ENCODE measurements at regions not wholly inside any gene's neighbourhood (a gene's known extent, or its start where the extent isn't known, plus 50 kb on each side); places are given as distances from the start of the nearest gene placed in this dataset.

DNA sequence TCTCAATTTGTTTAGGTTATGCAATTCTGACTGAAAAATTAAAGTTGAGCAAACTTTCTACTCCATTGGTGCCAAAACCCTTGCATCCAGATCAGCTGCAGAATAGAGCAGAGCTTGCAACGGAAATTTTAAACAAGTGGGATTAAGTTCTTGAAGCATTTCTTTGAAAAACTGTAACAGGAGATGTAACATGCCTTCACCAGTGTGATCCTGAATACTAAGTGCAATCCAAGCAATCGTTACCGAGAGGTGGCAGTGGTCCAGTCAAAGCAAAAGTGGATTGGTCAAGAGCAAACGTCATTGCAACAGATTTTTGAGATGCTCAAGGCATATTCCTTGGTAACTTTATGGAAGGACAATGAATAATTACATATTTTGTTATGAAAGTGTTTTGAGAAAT lies 841.1 kb upstream of the SLITRK5 start:
- Mint-ChIP-seq H3K4me1 (no peaks in the 10 kb centered on the region), H3K27ac (no peak overlapping the region), H3K36me3 (ENCODE audit: low read depth) (no peaks in the 10 kb centered on the region), H3K27me3 (ENCODE audit: low read depth, poor library complexity) (no peaks in the 10 kb centered on the region), H3K9me3 (no peaks in the 10 kb centered on the region), H3K4me3 (no peak overlapping the region)
- no peak for DNase-seq
- no peak for TF ChIP-seq CTCF (IDR thresholded peaks at IDR 0.05)

GRCh38 chr13:86831084-86831483 lies 840.1 kb upstream of the SLITRK5 start:
- no peak for DNase-seq
- Mint-ChIP-seq H3K27ac (no peak overlapping the region), H3K4me3 (no peak overlapping the region), H3K27me3 (ENCODE audit: low read depth, poor library complexity) (no peaks in the 10 kb centered on the region), H3K9me3 (peaks cover 9% of the 10 kb centered on the region), H3K36me3 (ENCODE audit: low read depth) (no peaks in the 10 kb centered on the region), H3K4me1 (no peaks in the 10 kb centered on the region)
- TF ChIP-seq CTCF (IDR thresholded peaks at IDR 0.05): no peak

DNA sequence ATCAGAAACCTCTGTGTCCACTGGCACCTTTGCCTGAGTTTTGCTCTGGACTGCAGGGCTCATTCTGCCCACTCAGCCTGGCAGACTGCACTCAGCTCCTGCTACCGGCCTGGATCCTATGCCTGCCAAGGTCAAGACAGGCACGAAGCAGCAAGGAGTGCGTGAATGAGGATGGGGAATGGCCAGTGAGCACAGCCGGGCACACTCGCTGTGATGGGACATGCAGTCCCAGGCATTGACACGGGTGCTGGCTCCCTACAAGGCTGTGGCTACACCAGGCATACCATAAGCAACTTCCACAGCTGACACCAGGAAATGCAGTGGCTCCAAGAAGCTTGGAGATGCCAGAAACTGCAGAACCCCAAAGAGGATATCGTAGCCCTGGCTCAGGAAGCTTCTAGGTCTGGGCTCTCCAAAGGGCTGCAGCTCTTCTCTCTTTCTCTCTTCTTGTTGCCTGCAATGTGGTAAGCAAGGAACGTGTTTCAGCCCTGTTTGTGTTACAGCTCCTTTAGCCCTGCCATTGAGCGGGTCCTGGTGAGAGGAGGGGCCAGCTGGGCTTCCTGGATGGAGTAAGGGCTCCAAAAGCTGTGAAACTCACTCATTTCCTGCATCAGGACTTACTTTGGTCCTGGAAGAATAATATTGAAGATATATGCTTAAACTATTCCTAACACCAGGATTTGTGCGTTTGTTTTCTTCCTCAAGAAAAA lies 832.6 kb upstream of the SLITRK5 start:
- Mint-ChIP-seq H3K4me3 (no peak overlapping the region), H3K27me3 (ENCODE audit: low read depth, poor library complexity) (no peaks in the 10 kb centered on the region), H3K4me1 (peaks cover 7% of the 10 kb centered on the region), H3K27ac (no peak overlapping the region), H3K36me3 (ENCODE audit: low read depth) (no peaks in the 10 kb centered on the region), H3K9me3 (peaks cover 24% of the 10 kb centered on the region)
- DNase-seq: no peak
- TF ChIP-seq CTCF (IDR thresholded peaks at IDR 0.05): no peak

GRCh38 chr13:86839221-86839620 lies 832.0 kb upstream of the SLITRK5 start:
- Mint-ChIP-seq H3K9me3 (peaks cover 24% of the 10 kb centered on the region), H3K27me3 (ENCODE audit: low read depth, poor library complexity) (no peaks in the 10 kb centered on the region), H3K27ac (no peak overlapping the region), H3K4me3 (no peak overlapping the region), H3K36me3 (ENCODE audit: low read depth) (no peaks in the 10 kb centered on the region), H3K4me1 (peaks cover 7% of the 10 kb centered on the region)
- TF ChIP-seq CTCF (IDR thresholded peaks at IDR 0.05): no peak
- DNase-seq: no peak

- H3K27me3 Mint-ChIP-seq (ENCODE audit: low read depth, poor library complexity): peaks cover 1% of the 10 kb centered on the region
- H3K9me3 Mint-ChIP-seq: peaks cover 20% of the 10 kb centered on the region
- no peak overlapping the region for H3K27ac Mint-ChIP-seq
- peaks cover 7% of the 10 kb centered on the region for H3K4me1 Mint-ChIP-seq
- TF ChIP-seq CTCF (IDR thresholded peaks at IDR 0.05): no peak
- H3K4me3 Mint-ChIP-seq: no peak overlapping the region
- no peaks in the 10 kb centered on the region for H3K36me3 Mint-ChIP-seq (ENCODE audit: low read depth)
- DNase-seq: no peak
Measured at GRCh38 chr13:86840250-86841191, 830.6 kb upstream of the SLITRK5 start.
